Liver (tissue), 3 donors: ENCODE measurements at regions not wholly inside any gene's neighbourhood (a gene's known extent, or its start where the extent isn't known, plus 50 kb on each side); places are given as distances from the start of the nearest gene placed in this dataset.

Experiments
- CTCF ChIP-seq: fragments of 150-350 bp; IDR thresholded peaks from 2 replicates; pipeline ENCODE4 v1.5.1; 2017; ENCODE audit warnings: improper control_type of control experiment, low read depth, low read length; ENCODE audit not compliant: missing input control
- JUND ChIP-seq, 2 donors: IDR thresholded peaks; 2 replicates each; pipeline ENCODE4 v1.6.1; 2016; ENCODE audit warnings: antibody characterized with exemption in 2 of 2
- REST ChIP-seq: IDR thresholded peaks from 2 replicates; pipeline ENCODE4 v1.6.1; 2016; ENCODE audit warnings: antibody characterized with exemption, mild to moderate bottlenecking
- YY1 ChIP-seq: IDR thresholded peaks from 2 replicates; pipeline ENCODE4 v1.6.1; 2016; ENCODE audit warnings: antibody characterized with exemption, mild to moderate bottlenecking
- donor health status: healthy.
- donor health status: healthy.

GRCh38 chr14:58875613-58876012 lies 237.9 kb downstream of the DACT1 start:
- TF ChIP-seq CTCF (no peak), REST (no peak), YY1 (no peak), JUND (IDR thresholded peaks at IDR 0.05) (no peak)
